T-helper 9 cell (primary cell): ENCODE measurements at regions not wholly inside any gene's neighbourhood (a gene's known extent, or its start where the extent isn't known, plus 50 kb on each side); places are given as distances from the start of the nearest gene placed in this dataset.
"Not testable (repeated sequence)": the region's sequence is repeated elsewhere in the genome, so short reads cannot be mapped to it uniquely, and the experiment has no call there.

Experiments
- DNase-seq: peaks from one replicate; pipeline ENCODE4 v3.0.0-alpha.2; 2020

DNA sequence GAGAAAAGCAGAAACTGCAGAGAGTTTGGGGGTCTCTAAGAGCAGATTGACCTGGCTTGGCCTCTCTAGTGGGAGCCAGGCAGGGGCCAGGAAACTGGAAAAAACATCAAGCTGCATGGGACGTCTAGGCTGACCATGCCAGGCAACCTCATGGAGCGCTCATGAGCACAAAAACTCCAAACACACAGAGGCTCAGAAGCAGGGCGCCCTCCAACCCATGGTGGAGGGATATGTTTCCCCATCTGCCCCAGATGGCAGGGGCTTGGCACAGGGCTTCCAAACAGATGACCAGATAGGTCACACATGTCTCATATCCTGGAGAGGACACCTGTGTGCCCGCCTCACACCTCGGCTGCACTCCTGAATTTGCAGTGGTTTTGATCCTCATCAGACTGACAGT is 879.0 kb downstream of the UQCRFS1 start:
- DNase-seq: no peak

GRCh38 chr19:28332886-28333285 is 880.1 kb downstream of the UQCRFS1 start:
- no peak for DNase-seq

- no peak for DNase-seq
Observed at GRCh38 chr19:28332351-28332750, 880.6 kb downstream of the UQCRFS1 start.

GRCh38 chr19:28331596-28331995 is 881.4 kb downstream of the UQCRFS1 start:
- no peak for DNase-seq

- DNase-seq: no peak
Observed at GRCh38 chr19:28330831-28331230, 882.1 kb downstream of the UQCRFS1 start.

DNA sequence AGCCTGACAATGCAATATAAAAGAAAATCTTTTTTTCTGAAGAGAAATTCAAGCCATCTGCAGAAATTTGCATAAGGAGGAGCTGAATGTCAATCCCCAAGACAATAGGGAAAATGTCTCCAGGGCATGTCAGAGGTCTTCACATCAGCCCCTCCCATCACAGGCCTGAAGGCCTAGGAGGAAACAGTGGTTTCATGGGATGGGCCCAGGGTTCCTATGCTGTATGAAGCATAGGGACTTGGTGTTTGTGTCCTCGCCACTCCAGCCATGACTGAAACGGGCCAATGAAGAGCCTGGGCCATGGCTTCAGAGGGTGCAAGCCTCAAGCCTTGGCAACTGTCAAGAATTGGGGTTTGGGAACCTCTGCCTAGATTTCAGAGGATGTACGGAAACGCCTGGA is 883.5 kb downstream of the UQCRFS1 start:
- DNase-seq: no peak

DNA sequence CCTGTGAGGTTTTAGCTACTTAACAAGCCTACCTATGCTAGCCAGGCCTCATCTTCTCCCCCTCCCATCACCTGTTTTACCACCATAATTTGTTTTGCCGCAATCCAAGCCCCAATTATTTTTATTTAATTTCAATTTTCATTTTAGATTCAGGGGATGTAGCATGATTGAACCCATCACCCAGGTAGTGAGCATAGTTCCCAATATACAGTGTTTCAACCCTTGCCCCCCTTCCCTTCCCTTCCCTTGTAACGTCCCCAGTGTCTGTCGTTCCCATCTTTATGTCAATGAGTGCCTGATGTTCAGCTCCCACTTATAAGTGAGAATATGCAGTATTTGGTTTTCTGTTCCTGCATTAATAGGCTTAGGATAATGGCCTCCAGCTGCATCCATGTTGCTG is 885.0 kb downstream of the UQCRFS1 start:
- no peak for DNase-seq

GRCh38 chr19:28326746-28327145 is 886.2 kb downstream of the UQCRFS1 start:
- no peak for DNase-seq

- DNase-seq: no peak
Observed at GRCh38 chr19:28324275-28325060, 888.5 kb downstream of the UQCRFS1 start.

- DNase-seq: no peak
Observed at GRCh38 chr19:28322945-28323344, 890.0 kb downstream of the UQCRFS1 start.

DNA sequence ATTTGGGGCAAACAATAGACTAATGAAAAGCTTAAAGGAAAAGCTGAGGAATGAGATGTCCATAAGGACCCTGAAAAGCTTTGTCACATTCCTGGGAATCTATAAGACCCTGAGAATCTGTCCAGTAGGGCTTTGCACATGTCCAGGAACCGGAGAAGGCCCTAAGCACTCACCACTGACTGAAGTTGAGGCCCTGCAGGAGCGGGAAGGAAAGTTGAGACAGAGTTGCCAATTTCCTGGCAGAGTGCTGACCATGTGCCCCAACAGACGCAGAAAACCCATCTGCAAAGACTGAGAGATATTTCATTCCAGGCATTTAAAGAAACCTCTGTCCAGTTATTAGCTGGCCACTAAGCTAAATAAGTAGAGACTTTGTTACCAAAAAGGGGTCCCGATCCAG is 890.5 kb downstream of the UQCRFS1 start:
- no peak for DNase-seq

DNA sequence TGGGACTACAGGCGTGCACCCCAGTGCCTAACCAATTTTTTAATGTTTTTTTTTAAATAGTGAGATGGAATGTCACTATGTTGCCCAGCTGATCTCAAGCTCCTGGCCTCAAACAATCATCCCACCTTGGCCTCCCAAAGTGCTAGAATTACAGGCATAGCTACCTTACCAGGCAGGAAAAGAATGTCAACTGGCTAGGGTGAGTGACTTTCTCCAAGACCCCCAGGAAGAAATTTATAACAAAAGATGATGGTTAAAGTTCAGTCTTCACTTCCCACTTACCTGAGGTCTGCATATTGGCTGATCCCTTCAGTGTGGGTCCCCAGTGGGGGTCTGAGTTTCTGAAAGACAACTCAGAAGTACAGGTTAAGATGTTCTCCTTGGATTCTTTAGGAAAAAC is 893.0 kb downstream of the UQCRFS1 start:
- DNase-seq: no peak

DNA sequence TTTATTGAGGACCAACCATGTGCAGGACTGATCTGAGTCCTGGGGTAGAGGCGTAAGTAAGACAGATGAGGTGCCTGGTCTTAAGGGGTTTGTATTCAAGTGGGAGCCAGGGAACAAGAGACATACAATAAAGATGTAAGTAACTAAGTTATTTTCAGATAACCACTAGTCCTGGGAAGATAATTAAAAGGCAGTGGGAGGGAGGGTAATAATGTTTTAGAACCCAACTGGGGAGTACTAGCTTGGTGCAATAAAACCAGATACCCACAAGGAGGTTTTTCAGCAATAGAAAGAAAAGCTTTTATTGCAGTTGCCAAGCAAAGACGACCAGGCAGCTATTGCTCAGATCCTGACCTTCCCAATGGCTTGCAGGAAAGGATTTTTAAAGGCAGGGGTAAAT is 893.7 kb downstream of the UQCRFS1 start:
- no peak for DNase-seq

DNA sequence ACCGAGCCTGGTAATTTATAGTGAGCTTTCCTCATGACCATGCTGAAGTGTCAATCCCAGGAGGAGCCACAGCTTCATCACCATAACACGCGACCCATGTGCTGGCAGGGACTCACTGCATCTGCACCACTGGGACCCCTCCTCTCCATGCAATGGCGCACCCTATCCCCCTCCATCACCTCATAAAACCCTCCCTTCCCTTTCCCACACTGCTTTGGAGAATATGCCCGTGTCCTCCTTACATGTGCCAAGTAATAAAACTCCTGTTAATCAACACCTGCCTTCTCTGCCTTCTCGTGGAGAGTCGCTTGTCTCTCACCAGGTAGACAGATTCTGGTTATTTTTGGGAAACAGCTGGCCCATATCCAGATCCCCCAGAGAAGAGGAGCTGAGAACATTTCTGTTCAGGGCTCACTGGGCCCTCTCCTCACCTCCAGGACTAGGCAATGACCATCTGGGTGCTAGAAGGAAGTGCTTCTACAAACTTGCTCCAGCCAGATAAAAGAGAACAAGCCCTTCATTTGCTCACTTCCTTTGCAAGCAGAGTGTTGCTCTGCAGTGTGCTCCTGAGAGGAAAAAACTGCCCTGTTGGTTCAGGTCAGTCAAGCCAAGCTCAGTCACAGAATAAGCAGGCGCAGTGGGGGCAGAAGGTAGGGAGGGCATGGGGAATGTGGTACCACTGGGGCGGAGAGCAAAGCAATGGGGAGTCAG is 894.3 kb downstream of the UQCRFS1 start:
- DNase-seq: no peak

DNA sequence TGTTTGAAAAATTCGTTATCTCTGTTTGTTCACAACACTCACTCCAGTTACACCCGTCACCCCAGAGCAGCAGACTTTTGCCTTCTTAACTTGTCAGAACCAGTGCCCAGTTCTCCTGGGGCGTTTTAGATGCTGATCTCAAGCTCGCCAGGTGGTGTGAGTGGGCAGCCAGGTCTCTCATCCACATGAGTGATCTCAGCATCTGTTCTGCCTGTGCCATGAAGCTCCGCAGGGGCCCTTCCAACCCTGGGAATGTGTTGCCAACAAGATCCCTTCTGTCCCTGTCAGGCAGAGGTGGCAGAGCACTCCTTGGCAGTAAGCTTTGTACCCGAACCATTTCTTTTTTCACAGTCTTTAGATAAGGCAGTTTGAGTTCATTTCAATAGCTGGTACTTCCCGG is 896.5 kb downstream of the UQCRFS1 start:
- DNase-seq: no peak

DNA sequence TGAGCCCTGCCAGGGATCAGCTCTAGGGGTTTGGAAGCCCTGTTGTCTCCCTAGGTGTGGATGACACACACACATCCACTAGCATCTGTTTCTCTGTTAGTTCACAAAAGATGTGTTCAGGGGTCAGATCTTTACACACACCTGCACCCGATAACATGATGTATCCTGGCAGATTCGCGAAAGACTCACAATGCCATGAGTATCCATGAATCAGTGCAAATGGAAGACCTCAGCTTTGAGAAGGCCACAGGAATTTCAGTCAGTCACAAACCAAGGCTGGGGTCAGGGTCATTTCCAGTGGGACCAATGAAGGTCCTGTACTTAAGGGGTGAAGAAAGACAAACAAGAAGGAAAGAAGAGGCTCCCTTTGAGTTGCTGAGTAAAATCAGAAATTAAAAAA is 898.2 kb downstream of the UQCRFS1 start:
- DNase-seq: no peak

DNA sequence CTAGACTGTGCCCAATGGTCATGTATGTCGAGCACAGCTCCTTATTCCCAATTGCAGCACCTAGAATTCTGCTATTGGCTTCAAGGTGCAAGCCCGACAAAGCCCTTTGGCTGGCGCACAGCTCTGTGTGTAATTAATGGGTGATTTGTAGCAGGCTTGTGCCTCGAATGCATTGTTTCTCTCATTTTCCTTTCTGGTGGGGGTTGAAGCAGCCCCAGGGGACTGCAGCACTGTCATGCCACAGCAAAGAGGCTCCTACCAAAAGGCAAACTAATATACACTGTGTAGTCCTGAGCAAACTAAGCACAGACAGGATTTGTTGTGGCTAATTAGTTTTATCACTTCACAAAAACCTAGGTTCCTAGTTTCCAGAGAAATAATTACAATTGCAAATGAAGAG is 898.7 kb downstream of the UQCRFS1 start:
- no peak for DNase-seq

DNA sequence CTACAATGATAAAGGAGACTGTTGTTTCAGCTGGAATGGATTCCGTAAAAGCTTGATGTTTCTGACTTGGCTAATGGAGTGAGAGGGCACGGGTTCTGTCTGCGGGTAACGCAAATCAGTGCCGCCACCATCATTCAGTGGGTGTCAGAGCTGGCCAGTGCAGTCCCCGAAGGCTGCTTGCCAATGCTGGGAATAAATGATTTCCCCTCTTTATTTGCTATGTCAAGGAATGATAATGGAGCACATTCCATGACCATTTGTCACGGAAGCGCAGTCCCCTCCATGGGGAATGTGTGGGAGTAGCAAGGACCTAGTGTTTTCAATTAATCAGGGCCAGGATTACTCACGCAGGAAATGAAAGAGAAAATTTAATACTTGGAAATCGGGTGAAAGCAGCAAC is 899.3 kb downstream of the UQCRFS1 start:
- no peak for DNase-seq

DNA sequence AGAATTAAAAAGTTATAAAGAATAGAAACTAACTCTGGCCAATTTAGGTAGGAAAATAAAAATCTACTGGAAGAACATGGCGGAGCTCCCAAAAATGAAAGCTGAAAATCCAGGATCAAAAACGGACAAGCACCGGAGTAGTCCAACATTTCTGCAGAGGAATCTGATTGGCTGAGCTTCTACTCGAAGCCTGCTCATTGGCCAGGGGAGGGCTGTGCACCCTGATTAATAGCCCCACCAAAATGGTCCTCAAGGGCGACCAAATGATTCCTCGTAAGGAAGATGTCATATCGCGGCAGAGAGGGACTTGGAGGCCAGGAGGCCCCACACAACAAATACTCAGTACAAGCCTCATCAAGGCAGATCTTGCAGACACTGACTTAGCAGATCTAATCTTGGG is 900.7 kb downstream of the UQCRFS1 start:
- DNase-seq: no peak

DNA sequence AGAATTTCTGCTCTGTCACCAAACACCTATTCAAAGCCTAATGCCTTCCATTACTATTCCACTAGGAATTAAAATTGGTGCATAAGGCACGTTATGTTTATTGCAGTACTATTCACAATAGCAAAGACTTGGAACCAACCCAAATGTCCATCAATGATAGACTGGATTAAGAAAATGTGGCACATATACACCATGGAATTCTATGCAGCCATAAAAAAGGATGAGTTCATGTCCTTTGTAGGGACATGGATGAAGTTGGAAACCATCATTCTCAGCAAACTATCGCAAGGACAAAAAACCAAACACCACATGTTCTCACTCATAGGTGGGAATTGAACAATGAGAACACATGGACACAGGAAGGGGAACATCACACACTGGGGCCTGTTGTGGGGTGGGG is 902.1 kb downstream of the UQCRFS1 start:
- DNase-seq: not testable (repeated sequence)

- DNase-seq: no peak
Observed at GRCh38 chr19:28309070-28309469, 903.9 kb downstream of the UQCRFS1 start.

DNA sequence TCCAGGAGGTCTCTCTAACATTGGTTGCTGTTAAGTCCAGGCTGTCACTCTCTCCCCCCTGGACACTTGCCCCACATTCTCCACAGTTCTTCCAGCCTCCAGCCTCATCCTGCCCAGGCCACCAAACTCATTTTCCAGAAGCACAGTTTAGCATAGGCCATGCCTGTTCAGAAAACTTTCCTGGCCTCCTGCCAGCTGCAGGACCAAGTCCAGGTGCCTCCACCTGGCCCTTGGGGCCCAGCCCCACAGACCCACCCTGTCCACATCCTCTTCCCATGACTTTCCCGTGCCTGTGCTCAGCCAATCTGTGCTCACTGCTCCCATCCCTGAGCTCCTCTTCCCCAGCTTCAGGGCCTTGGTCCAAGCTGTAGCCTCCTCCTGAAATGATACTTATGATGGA is 905.0 kb downstream of the UQCRFS1 start:
- DNase-seq: no peak

DNA sequence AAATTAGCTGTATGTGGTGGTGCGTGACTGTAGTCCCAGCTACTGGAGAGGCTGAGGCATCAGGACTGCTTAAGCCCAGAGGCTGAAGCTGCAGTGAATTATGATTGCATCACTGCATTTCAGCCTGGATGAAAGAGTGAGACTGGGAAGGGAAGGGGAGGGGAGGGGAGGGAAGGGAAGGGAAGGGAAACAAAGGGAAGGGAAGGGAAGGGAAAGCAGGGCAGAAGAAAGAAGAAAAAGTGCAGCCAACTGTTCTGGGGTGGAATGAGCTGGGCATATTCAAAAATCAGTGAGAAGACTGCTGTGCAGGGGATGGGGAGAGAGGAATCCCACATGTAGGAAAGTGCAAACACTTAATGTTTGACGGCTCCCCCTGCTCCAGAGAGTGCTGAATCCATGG is 905.5 kb downstream of the UQCRFS1 start:
- DNase-seq: no peak

- no peak for DNase-seq
Observed at GRCh38 chr19:28305513-28305912, 907.4 kb downstream of the UQCRFS1 start.

GRCh38 chr19:28303502-28303901 is 909.4 kb downstream of the UQCRFS1 start:
- DNase-seq: no peak
